HG03108 (cell line): ENCODE measurements at regions not wholly inside any gene's neighbourhood (a gene's known extent, or its start where the extent isn't known, plus 50 kb on each side); places are given as distances from the start of the nearest gene placed in this dataset.

Experiments used
- ATAC-seq: cut with Tn5 transposase; IDR thresholded peaks from one replicate; pipeline ENCODE4 v1.9.1; 2021; ENCODE audit warnings: moderate library complexity; ENCODE audit not compliant: unreplicated experiment

DNA sequence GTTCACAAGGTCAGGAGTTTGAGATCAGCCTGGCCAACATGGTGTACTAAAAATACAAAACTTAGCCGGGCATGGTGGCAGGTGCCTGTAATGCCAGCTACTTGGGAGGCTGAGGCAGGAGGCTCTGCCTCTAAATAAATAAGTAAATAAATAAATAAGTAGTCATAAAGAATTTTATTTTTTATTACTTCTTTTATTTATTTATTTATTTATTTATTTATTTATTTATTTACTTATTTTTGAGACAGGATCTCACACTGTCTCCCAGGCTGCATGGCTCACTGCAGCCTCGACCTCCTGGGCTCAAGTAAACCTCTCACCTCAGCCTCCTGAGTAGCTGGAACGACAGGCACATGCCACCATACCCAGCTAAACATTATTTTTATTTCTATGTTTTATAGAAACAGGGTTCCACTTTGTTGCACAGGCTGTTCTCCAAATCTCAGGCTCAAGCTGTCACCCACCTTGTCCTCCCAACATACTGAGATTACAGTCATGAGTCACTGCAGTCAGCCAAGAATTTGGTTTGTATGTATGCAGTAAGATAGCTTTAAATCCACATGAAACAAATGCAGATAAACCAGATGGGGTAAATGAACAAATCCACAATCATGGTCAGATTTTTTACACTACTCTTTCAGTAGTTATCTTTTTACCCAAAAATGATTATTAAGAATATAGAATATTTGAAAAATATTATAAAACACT lies 523.3 kb upstream of the RGS18 start:
- no peak for ATAC-seq

DNA sequence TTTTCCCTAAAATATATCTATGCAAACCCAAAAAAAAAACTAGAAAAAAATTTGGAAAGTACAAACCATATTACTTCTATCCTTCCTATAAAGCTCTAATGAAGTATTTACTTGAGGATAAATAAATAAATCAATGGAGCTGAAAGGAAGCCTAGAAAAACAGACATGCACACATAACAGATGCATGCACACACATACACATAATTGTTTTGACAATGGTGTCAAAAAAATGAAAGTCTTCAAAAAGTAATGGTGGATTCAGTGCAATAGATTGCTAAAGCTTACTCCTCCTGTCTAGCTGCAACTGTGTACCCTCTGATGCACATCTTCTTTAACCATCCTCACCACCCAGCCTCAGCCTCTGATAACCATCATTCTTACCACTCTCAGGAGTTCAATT lies 521.9 kb upstream of the RGS18 start:
- ATAC-seq: no peak

DNA sequence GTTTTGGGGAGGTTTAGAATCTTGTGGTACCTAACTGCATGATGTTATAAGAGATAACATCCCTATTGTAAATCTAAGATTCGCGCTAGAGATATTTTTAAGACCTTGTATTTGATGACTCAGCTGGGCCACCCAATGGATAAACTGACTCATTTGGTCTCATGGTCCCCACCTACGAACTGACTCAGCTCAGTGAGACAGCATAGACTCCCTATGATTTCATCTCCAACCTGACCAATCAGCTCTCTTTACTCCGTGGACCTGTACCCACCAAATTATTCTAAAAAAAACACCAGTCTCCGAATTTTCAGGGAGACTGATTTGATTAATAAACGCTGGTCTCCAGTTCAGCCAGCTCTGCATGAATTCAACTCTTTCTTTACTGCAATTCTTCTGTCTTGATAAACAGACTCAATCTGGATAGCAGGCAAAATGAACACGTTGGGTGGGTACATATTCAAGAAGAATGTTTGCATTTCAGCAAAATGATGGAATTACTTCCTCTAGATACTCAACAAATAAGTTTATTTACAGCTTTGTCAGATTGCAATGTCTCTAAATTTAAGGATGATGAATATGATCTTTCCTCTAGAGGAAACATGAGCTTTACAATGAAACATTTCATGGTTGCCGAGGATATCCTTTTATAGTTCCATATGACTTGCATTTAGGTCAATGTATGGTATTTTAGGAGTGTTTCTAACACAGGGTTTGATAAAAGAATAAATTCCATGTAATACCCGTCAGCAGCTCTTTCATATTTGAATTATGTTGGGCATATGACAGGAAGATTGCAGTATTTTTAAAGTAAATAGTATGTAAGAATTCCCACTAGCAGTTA lies 516.6 kb upstream of the RGS18 start:
- ATAC-seq: no peak

DNA sequence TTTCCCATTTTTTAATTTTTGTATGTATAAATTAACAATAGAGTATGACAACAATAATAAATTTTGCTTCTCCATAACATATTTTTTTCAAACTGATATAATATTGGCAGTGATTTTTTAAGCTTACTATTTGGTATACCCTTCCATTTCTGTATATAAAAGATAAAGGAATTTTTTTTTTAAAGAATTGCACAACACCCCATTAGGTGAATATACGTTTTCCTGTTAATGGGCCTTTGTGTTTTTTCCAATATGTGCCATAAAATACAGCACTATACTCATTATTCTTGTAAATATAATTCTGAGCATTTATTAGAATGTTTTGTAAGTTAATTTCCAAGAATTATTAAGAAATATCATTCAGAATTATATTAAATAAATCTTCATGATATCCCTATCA lies 515.2 kb upstream of the RGS18 start:
- ATAC-seq: no peak

GRCh38 chr1:191648939-191649338 lies 509.3 kb upstream of the RGS18 start:
- no peak for ATAC-seq

DNA sequence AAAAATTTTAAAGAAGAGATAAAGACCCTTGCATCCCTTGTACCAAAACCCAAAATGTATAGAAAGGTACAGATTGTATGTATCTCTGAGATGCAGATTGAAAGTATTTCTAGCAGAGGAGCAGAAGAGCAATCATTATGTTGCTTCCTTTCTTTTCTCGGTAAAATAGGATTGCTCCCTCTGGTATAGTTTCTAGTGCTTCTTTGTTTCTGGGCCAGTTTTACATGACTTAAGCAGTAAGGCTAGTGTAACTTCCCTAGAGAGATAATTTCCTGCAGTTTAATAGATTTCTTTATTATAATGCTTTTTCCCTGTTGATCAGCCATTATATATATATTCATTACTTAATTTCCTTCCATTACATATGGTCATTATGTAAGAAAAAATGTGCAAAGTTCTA lies 496.2 kb upstream of the RGS18 start:
- no peak for ATAC-seq

GRCh38 chr1:191662746-191663145 lies 495.5 kb upstream of the RGS18 start:
- no peak for ATAC-seq

GRCh38 chr1:191668525-191668924 lies 489.7 kb upstream of the RGS18 start:
- ATAC-seq: no peak

DNA sequence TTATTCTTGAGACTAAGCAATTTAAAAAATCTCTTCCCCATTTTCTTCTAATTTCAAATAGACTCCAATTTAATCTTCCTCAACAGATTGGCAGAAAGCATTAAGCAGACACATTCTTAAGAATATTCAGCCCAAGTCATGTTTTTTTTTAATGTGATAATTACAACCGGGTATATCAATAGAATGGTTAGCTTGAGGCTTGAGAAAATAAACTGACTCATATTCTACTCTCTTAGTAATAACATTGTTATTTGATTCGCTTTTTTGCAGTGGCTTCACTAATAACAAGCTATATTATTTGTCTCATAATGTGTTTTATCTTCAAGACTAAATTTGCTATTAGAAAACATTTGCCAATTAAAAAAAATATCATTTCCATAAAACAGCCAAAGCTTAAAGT lies 488.6 kb upstream of the RGS18 start:
- no peak for ATAC-seq

- ATAC-seq: no peak
Measured at GRCh38 chr1:191671236-191671635, 487.0 kb upstream of the RGS18 start.

DNA sequence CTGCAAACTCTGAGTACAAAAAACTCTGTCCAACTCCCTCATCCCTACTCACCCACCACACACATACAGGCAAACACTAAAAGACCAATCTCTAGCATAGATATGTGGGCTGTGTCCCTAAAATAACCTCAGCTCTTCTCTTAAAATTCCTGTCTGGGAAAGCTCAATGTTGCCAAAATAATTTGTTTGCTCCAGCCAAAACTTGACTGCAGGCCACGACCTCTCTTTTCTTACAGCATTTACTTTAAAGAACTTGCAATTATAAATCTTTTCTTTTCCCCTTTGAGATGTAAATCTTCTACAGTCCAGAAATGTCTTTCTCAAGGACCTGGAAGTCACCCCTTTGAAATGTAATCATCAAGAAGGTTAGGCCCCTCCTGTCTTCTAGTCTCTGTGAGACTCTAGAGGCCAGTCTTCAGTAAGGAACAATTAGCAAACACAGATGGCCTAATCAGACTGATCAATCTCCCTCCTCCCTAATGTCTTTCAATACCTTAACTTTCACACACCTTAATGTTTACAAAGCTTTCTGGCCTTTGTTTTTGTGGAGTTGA lies 483.6 kb upstream of the RGS18 start:
- ATAC-seq: no peak

DNA sequence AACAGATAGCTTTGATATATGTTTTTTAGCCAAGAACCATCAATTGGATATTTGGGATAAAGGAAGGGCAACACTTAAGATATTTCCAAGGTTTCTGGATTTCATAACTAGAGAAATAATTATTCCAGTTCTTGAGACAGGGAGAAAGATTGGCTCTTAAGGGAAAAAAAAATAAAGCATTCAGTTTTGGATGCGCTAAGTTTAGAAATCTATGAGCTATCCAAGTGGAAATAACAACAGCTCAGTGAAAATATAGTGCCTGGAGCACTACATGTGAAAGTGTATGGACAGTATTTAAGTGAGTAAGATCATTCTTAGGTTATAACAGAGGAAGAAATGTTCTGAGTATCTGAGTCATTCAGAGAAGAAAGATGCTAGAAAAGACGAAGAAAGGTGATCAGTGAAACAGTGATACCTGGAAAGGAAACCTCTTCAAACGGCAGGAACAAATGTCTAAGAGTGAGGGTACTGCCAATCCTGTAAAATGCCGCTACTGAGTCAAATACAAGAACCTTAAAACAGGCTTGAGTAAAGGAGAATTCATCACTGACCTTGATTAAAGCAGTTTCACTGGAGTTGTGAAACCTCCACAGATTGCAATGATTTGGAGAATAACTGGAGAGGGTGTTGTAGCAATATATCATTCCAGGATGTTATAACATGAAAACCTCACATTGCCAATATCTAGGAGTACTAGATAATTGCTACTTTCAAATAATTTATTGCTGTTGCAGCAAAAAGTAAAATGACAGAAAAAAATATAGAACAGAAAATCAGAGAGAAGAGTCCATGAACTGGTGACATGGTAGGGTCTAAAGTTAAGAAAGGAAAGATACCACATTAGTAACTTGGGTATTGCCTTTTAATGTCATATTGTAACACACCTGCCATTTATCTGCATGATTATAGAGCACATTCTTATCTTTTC lies 482.1 kb upstream of the RGS18 start:
- no peak for ATAC-seq

DNA sequence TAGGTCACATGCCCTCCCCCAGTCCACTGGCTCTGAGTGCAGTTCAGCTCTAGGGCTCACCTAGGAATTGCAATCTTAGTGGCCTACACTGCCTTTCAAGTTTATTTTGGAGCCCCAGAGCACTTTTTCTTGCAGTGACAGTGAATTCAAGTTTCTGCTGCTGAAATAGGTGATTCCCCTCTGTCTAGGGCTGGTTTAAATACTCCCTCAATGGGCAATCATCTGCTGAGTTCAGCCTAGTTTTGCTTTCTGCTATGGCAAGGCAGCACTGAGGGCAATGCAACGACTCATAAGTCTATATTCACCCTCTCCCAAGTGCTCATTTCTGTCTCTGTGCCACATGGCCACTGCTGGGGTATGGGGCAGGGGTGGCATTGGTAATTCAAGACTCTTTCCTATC lies 472.6 kb upstream of the RGS18 start:
- no peak for ATAC-seq

GRCh38 chr1:191687721-191688120 lies 470.5 kb upstream of the RGS18 start:
- no peak for ATAC-seq

DNA sequence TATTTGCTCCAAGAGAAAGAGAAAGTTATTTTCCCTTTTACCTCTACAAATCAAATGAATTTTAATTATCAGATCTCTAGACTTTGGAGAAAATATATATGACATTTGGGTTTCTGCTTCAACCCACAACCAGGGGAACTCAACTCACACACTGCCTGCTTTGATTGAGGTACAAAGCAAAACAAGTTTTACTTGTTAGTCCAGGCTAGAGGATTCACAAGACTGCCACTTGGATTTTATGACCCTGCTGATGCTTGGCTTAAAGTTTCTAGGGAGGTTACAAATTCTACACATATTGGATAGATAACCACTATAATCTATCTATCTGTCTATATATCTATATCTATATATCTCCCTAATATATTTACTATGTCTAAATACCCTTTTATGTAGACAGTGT lies 467.3 kb upstream of the RGS18 start:
- ATAC-seq: no peak

GRCh38 chr1:191693797-191694196 lies 464.5 kb upstream of the RGS18 start:
- no peak for ATAC-seq

- ATAC-seq: peak; percentile 81
Measured at GRCh38 chr1:191695865-191696264, 462.4 kb upstream of the RGS18 start.

DNA sequence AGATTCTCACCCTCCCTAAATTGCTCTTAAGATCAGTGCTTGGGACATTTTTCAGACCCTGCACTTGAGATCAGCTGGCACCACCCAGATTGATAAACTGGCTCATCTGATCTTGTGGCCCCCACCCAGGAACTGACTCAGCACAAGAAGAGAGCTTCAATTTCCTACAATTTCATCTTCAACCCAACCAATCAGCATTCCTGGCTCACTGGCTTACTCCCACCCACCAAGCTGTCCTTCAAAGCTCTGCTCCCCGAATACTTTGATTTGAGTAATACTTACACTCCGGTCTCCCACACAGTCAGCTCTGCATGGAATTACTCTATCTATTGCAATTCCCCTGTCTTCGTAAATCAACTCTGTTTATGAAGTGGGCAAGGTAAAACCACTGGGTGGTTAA lies 461.9 kb upstream of the RGS18 start:
- no peak for ATAC-seq

DNA sequence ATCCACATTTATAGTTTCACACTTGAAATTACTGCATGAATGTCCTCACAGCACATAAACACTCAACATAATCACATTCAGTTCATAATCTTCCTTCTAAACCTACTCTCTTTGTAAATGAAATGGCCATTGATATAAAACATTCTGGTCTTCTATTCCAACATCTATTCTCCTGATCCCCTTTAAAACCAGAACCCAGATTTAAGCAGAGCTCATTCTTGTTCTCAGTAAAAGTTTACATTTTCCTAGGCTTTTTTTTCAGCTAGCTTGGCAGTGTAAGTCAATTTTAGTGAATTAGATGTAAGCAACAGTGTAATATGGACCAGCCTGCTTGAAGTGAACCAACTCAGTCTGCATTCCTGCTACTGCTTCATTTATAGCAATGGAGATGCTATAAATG lies 460.7 kb upstream of the RGS18 start:
- no peak for ATAC-seq

DNA sequence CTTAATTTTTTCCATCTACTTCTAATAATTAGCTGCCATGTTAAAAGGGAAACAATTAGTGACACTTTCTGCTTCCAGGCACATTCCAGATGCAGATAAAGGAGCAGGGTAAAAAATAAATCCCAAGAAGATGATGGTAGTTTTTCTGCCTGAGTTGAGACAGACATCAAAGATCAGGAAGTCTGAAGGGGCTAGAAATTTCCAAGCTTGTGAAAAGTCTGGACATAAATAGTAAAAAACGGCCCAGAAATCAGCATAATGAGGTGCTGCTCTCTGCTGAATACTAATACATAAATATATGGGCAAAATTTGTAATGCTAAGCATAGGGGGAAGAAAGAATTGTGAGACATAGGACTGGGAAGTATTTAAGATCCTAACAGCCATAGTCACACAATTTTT lies 460.0 kb upstream of the RGS18 start:
- ATAC-seq: no peak

GRCh38 chr1:191699343-191699742 lies 458.9 kb upstream of the RGS18 start:
- ATAC-seq: no peak
